Parathyroid adenoma (tissue), 2 donors: ENCODE measurements at regions not wholly inside any gene's neighbourhood (a gene's known extent, or its start where the extent isn't known, plus 50 kb on each side); places are given as distances from the start of the nearest gene placed in this dataset.

Experiments used
- H2AFZ ChIP-seq: fragments of 300-600 bp; sonication (generic); one replicate; pipeline ENCODE4 v1.7.0; 2017; ENCODE audit warnings: antibody characterized with exemption, mild to moderate bottlenecking
- H3K27ac ChIP-seq: fragments of 300-600 bp; sonication (generic); one replicate; pipeline ENCODE4 v1.7.0; 2017
- H3K27me3 ChIP-seq: fragments of 300-600 bp; sonication (generic); one replicate; pipeline ENCODE4 v1.7.0; 2017; ENCODE audit warnings: low read length; ENCODE audit not compliant: control insufficient read depth, insufficient read depth
- H3K36me3 ChIP-seq: fragments of 300-600 bp; sonication (generic); one replicate; pipeline ENCODE4 v1.7.0; 2017; ENCODE audit warnings: low read length; ENCODE audit not compliant: control insufficient read depth, insufficient read depth
- H3K4me1 ChIP-seq: fragments of 300-600 bp; sonication (generic); one replicate; pipeline ENCODE4 v1.7.0; 2017; ENCODE audit warnings: control low read depth
- H3K4me2 ChIP-seq: fragments of 300-600 bp; sonication (generic); one replicate; pipeline ENCODE4 v1.7.0; 2017; ENCODE audit warnings: low read length
- H3K4me3 ChIP-seq: fragments of 300-600 bp; sonication (generic); one replicate; pipeline ENCODE4 v1.7.0; 2017; ENCODE audit warnings: low read depth, low read length
- H3K79me2 ChIP-seq: fragments of 300-600 bp; sonication (generic); one replicate; pipeline ENCODE4 v1.7.0; 2017; ENCODE audit warnings: control low read depth
- H3K9ac ChIP-seq: fragments of 300-600 bp; sonication (generic); one replicate; pipeline ENCODE4 v1.7.0; 2017; ENCODE audit warnings: mild to moderate bottlenecking
- H3K9me3 ChIP-seq: fragments of 300-600 bp; sonication (generic); one replicate; pipeline ENCODE4 v1.7.0; 2017; ENCODE audit warnings: low read length; ENCODE audit not compliant: control insufficient read depth
- TF ChIP-seq, protein P1 (sequence below): fragments of 300-600 bp; sonication (generic); IDR thresholded peaks from one replicate; pipeline ENCODE4 v1.7.0; 2017; ENCODE audit warnings: antibody characterized with exemption, mild to moderate bottlenecking
- donor health status: primary hyperparathyroidism.

DNA sequence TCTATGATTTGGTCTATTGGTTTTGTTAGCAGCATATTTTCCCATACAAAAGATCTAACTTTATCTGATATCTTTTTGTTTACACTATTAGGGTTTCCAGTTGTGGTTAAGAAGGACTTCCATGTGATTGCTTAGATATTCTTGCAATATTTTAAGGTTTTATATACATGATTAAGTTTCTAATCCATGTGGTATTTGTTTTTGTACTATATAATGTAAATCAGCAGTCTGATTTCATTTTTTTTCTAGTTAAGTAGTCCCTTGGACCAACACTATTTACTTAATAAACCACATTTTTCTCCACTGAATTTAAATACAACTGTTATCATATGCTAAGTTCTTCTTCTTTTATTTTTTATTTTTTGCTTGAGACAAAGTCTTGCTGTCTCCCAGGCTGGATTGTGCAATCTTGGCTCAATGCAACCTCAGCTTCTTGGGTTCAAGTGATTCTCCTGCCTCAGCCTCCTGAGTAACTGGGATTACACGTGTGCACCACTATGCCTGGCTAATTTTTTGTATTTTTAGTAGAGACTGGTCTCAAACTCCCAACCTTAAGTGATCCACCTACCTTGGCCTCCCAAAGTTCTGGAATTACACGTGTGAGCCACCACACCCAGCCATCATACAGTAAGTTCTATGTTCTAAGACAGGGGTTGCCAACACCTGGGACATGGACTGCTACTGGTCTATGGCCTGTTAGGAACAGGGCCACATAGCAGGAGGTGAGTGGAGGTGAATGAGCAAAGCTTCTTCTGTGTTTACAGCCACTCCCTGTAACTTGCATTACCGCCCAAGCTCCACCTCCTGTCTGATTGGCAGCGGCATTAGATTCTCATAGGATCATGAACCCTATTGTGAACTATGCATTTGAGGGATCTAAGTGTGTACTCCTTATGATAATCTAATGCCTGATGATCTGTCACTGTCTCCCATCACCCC is 58.5 kb upstream of the RAB27B start:
- no peak overlapping the region for H3K4me3 ChIP-seq
- TF ChIP-seq, protein P1, sequence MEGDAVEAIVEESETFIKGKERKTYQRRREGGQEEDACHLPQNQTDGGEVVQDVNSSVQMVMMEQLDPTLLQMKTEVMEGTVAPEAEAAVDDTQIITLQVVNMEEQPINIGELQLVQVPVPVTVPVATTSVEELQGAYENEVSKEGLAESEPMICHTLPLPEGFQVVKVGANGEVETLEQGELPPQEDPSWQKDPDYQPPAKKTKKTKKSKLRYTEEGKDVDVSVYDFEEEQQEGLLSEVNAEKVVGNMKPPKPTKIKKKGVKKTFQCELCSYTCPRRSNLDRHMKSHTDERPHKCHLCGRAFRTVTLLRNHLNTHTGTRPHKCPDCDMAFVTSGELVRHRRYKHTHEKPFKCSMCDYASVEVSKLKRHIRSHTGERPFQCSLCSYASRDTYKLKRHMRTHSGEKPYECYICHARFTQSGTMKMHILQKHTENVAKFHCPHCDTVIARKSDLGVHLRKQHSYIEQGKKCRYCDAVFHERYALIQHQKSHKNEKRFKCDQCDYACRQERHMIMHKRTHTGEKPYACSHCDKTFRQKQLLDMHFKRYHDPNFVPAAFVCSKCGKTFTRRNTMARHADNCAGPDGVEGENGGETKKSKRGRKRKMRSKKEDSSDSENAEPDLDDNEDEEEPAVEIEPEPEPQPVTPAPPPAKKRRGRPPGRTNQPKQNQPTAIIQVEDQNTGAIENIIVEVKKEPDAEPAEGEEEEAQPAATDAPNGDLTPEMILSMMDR = no peak
- H3K36me3 ChIP-seq = no peaks in the 10 kb centered on the region
- no peaks in the 10 kb centered on the region for H3K79me2 ChIP-seq
- H2AFZ ChIP-seq = no peak overlapping the region
- H3K4me1 ChIP-seq = no peaks in the 10 kb centered on the region
- H3K9me3 ChIP-seq = no peaks in the 10 kb centered on the region
- H3K27me3 ChIP-seq = no peaks in the 10 kb centered on the region
- H3K27ac ChIP-seq = no peak overlapping the region
- no peak overlapping the region for H3K9ac ChIP-seq
- no peak overlapping the region for H3K4me2 ChIP-seq

DNA sequence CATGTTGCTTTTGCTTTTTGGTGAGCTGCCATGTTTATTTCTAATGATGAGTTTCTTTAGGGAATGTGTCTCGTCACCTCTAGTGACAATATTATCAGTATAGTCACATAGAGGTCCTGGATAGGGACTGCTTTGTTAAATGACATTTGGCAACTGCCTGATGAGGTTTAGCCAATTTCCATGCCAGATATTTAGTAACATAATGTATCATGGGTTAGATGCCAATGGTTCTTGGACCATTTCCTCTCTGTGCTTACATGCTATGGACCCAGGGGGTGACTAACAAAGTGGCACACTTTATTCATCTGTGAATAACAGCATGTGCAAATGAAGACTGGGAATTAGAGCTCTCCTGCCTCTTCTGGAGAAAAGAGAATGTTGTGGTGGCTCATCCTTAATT is 56.2 kb upstream of the RAB27B start:
- Histone ChIP-seq H2AFZ (no peak overlapping the region), H3K4me3 (no peak overlapping the region), H3K27me3 (no peaks in the 10 kb centered on the region), H3K27ac (no peak overlapping the region), H3K9ac (no peak overlapping the region), H3K36me3 (no peaks in the 10 kb centered on the region), H3K79me2 (no peaks in the 10 kb centered on the region), H3K4me2 (no peak overlapping the region), H3K4me1 (no peaks in the 10 kb centered on the region), H3K9me3 (no peaks in the 10 kb centered on the region)
- TF ChIP-seq, protein P1 = no peak

- TF ChIP-seq, protein P1 = no peak
- no peak overlapping the region for H3K27ac ChIP-seq
Measured at GRCh38 chr18:54774423-54774822, 53.9 kb upstream of the RAB27B start.

DNA sequence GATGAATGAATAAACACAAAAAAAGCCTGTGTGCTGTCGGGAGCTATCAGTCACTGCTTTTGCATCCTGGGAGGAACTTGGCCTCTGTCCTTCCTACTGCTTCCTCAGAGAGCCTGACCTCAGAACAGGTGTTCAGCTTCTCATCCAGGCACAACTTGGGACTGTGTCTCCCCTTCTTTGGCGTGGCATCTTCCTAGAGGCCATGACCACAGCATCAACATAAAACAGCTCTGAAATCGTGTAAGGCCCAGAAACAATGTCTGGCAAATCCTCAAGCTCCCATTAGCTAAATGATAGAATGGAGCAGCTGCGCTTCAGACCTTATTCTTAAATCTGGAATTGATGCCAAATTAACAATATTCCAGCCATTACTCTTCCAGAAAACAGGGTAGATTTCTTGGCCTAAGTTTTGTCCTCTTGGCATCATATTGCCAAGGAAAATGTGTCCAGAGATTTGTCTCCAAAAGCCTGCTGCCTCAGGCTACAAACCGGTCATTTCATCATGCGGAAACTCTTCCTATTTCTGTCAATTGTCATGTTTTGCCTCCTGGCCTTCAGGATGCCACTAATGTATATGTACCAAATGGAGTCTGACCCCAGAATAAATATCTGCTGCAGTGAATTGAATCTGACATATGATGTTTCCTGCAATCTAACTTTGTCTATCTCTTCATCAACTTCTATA is 53.2 kb upstream of the RAB27B start:
- Histone ChIP-seq H2AFZ (no peak overlapping the region), H3K36me3 (no peaks in the 10 kb centered on the region), H3K9me3 (no peaks in the 10 kb centered on the region), H3K79me2 (no peaks in the 10 kb centered on the region), H3K4me2 (no peak overlapping the region), H3K4me3 (no peak overlapping the region), H3K27me3 (no peaks in the 10 kb centered on the region), H3K27ac (no peak overlapping the region), H3K4me1 (no peaks in the 10 kb centered on the region), H3K9ac (no peak overlapping the region)
- TF ChIP-seq, protein P1 = no peak

More at GRCh38 chr18:54774423-54774822, 53.9 kb upstream of the RAB27B start:
- H3K36me3 ChIP-seq = no peaks in the 10 kb centered on the region
- no peaks in the 10 kb centered on the region for H3K9me3 ChIP-seq
- no peaks in the 10 kb centered on the region for H3K79me2 ChIP-seq
- H3K4me3 ChIP-seq = no peak overlapping the region
- H2AFZ ChIP-seq = no peak overlapping the region
- H3K9ac ChIP-seq = no peak overlapping the region
- no peak overlapping the region for H3K4me2 ChIP-seq
- H3K4me1 ChIP-seq = no peaks in the 10 kb centered on the region
- no peaks in the 10 kb centered on the region for H3K27me3 ChIP-seq
